ENCODE measurements at regions not wholly inside any gene's neighbourhood (a gene's known extent, or its start where the extent isn't known, plus 50 kb on each side); places are given as distances from the start of the nearest gene placed in this dataset.
"Not testable (repeated sequence)": the region's sequence is repeated elsewhere in the genome, so short reads cannot be mapped to it uniquely, and the experiment has no call there.

DNA sequence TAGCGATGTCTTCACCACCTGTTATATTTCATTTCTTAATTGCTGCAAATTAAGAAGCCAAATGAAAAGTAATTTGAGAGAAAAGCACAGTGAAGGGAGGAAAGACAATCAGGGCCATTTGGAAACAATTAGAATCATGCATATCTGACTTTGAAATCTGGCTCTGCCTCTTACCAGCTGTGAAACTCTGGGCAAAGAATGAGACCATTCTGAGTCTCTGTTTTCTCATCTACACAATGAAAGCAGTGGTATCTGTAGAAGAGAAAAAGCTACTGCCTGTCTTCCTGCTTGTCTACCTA, 334.5 kb upstream of the CYRIA start:
- in situ Hi-C loops (cut with MboI; ENCODE audit: low sequenced_read_pairs) = no loop called here

DNA sequence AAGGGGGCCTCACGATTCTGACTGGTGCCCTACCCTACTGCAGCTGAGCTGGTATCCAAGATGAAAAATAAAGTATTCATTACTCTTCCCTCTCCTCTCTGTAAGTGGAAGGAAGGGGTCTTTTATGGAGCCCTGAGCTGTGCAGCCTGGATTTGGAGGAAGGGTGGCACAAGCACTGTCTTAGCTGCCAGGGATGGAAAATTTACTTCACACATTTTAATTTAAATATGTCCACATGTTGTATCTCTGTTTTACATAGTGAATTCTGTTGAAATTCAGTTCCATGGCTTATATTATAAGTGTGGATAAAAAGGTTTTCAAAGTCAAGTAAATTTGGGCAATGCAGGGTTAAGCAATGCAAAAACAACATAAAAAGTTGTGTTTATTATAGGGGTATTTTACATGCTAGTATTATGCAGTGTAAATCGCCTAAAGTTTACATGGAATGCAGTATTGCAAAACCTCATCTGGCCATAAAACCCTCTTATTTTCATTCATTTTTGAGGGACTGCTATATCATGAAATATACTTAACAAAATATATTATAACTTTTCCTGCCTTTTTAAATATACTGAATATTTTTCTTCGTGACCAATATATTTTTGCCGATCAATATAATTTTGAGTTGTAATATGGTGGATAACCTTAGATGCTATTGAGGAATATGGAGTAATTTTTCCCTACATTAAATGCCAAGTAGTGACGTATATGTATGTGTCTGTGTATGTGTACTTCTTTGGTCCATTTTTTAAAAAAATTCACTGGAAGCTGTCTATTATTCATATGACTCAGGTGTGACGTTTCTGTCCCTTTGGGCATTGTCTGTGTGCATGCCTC, 333.9 kb upstream of the CYRIA start:
- in situ Hi-C loops (cut with MboI; ENCODE audit: low sequenced_read_pairs) = no loop called here

- in situ Hi-C loops (cut with MboI; ENCODE audit: low sequenced_read_pairs) = no loop called here
These were observed 312.7 kb upstream of the CYRIA start for GRCh38 chr2:16978301-16978700.

DNA sequence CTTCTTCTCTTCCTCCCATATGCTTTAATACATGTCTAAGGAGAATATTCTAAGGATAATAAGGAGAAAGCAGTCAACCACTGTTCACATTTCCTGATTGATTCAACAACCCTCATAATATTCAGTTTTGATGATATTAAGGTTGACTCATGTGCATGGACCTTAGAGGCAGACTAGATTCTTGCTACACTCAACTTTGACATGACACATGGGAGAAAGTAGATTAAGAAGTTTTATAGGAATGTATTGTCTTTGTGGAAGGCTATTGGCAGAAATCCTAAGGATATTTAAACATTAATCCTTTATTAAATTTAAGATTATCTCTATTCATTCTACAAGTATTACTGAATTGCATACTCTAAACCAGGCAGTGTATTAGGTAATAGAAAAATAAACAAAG, 309.1 kb upstream of the CYRIA start:
- in situ Hi-C loops (cut with MboI; ENCODE audit: low sequenced_read_pairs) = no loop called here

GRCh38 chr2:16973586-16974286, 308.1 kb upstream of the CYRIA start:
- in situ Hi-C loops (cut with MboI; ENCODE audit: low sequenced_read_pairs) = no loop called here

- in situ Hi-C loops (cut with MboI; ENCODE audit: low sequenced_read_pairs) = no loop called here
These were observed 306.6 kb upstream of the CYRIA start for GRCh38 chr2:16972276-16972675.

DNA sequence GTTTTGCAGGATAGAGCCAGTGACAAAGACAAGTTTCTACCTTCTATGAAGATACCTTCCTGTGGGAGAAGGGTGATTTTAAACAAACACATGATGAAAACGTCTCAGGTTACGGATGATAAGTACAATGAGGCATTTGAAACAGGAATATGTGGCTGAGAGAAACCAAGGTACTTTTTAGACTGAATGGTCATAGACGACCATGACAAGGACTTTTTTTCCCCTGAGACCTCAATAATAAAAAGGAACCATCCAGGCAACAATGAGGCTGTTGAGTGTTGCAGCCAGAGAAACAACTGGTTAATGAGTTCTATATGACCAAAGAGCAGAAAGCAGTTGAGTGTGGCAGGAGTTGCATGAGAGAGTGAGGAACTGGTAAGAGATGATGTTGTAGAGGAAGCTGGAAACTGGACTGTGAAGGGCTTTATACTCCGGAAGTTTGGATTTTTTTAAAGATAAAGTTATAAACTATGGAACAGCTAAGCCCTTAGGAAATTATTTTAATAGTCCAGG, 306.1 kb upstream of the CYRIA start:
- in situ Hi-C loops (cut with MboI; ENCODE audit: low sequenced_read_pairs) = no loop called here

- in situ Hi-C loops (cut with MboI; ENCODE audit: low sequenced_read_pairs) = not testable (repeated sequence)
These were observed 305.3 kb upstream of the CYRIA start for GRCh38 chr2:16970948-16971347.

- in situ Hi-C loops (cut with MboI; ENCODE audit: low sequenced_read_pairs) = no loop called here
These were observed 296.9 kb upstream of the CYRIA start for GRCh38 chr2:16962505-16962904.

DNA sequence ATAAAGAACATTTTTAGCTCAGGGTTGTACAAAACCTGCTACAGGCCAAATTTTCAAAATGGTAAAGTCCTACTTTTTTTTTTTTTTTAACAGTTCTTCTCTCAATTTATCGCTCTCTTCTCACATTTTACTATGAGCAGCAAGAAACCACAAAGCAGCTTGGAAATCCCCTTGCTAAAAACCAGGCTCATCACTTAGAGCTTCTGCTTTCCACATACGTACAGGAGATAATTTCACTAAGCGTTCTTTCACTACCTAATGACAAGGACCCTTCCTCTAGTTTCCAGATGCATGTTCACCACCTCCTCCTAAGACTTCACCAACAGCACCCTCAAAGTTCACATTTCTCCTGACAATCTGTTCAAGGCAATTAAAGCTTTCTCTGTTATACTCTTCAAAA, 294.9 kb upstream of the CYRIA start:
- in situ Hi-C loops (cut with MboI; ENCODE audit: low sequenced_read_pairs) = no loop called here

DNA sequence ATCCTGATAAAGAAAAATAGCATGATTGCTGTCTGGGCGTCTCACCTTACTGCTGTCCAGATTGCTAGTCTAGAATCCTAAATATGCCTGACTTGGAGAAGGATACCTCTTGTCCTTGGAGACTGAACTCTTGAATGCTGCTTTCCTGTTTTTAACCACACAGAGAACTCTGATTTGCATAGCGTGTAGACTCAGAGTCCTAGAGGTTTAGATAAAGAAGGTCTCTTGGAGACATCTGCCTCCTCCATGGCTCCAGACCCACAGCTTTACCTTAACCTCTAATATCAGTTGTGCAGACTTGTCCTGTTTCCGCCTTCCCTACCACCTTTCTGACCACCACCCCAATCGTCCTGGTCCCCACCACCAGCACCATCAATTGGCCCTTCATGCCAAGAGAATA, 292.6 kb upstream of the CYRIA start:
- in situ Hi-C loops (cut with MboI; ENCODE audit: low sequenced_read_pairs) = no loop called here

GRCh38 chr2:16952805-16953204, 287.2 kb upstream of the CYRIA start:
- in situ Hi-C loops (cut with MboI; ENCODE audit: low sequenced_read_pairs) = no loop called here

GRCh38 chr2:16952368-16952767, 286.7 kb upstream of the CYRIA start:
- in situ Hi-C loops (cut with MboI; ENCODE audit: low sequenced_read_pairs) = no loop called here

- in situ Hi-C loops (cut with MboI; ENCODE audit: low sequenced_read_pairs) = no loop called here
These were observed 284.8 kb upstream of the CYRIA start for GRCh38 chr2:16950436-16950835.

GRCh38 chr2:16948710-16949109, 283.1 kb upstream of the CYRIA start:
- in situ Hi-C loops (cut with MboI; ENCODE audit: low sequenced_read_pairs) = no loop called here

DNA sequence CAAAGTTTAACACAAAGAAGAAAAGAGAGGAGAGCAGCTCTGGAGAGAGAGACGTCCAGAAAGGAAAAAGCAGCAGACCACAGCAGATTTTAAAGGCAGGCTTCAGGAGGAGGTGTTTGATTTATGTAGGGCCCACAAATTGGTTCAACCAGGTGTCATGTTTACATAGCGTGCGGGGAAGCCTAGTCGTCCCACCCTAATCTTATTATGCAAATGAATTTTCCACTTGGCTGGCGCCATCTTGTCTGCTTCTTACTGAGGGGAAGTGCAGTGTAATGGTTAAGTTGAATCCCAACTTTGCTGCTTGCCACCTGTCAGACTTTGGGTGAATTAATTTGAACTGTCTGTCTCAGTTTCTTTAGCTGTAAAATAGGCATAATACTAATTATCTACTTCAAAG, 282.4 kb upstream of the CYRIA start:
- in situ Hi-C loops (cut with MboI; ENCODE audit: low sequenced_read_pairs) = no loop called here

- in situ Hi-C loops (cut with MboI; ENCODE audit: low sequenced_read_pairs) = no loop called here
These were observed 277.8 kb upstream of the CYRIA start for GRCh38 chr2:16943279-16943958.

DNA sequence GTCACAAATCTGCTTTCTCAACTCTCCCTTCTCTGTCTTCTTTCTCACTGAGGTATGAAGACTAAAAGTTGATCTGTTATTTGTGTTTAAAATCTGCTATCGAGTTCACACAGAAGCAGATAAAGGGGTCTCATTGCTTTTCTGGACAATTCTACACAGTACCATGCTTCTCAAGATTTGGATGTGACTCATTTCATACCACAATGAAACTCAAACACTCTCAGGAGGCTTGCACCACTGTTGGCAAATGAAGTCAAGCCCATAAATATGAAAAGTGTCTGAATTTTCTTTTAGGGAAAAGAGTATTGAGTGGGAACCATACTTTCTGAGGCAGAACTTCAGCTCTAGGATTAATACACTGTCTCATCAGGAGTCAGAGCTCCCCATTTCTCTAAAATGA, 274.6 kb upstream of the CYRIA start:
- in situ Hi-C loops (cut with MboI; ENCODE audit: low sequenced_read_pairs) = no loop called here

DNA sequence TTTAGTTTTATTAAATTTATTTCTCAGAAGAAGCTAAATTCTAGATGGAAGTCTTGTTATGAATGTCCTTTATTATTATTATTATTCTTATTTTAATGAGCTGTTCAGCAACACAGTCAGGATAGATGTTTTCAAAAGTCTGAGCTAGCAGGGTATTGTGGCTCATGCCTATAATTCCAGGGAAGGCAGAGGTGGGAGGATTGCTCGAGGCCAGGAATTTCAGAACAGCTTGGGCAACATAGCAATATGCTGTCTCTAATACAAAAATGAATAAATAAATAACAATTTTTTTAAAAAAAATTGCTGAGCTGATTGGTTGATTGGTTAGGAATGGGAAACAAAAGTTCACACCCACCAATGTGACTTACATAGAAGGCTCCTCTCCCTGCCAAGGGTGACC, 274.1 kb upstream of the CYRIA start:
- in situ Hi-C loops (cut with MboI; ENCODE audit: low sequenced_read_pairs) = no loop called here

GRCh38 chr2:16933355-16933754, 267.7 kb upstream of the CYRIA start:
- in situ Hi-C loops (cut with MboI; ENCODE audit: low sequenced_read_pairs) = no loop called here

DNA sequence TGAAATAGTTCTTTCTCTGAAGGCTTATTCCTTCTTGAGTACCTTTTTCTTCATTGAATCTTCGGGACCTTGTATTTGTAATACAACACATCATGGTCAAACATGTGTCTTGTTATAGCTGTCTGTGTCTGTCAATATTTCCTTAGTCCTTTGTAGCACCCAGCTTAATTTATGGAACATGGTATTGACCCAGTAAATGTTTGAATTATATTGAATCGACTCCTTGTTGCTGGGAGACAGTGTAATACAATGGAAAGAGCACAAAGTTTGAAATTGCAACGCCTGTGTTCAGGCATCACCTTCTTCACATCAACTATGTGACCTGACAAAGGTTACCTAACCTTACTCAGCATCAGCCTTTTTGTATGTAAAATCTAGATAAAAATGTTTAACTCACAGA, 267.2 kb upstream of the CYRIA start:
- in situ Hi-C loops (cut with MboI; ENCODE audit: low sequenced_read_pairs) = no loop called here

DNA sequence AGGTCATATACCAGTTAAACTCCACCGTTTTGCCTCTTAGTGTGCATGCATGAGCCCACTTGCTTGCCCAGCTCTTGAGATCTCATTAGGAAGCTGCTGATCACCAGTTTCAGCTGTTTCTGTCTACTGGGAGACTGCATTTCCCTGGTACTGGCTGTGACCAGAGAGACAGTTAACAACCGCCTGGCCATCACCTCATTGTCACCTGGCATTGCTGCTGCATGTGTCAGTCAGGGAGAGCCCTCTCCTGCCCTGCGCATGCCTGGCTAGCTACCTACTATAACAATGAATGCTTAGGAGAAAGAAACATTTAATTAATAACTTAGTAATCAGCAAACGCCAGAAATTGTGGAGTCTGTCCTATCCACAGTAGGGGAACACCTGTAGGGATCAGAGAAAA, 265.8 kb upstream of the CYRIA start:
- in situ Hi-C loops (cut with MboI; ENCODE audit: low sequenced_read_pairs) = no loop called here
